Fibroblast of villous mesenchyme (primary cell): ENCODE measurements at regions not wholly inside any gene's neighbourhood (a gene's known extent, or its start where the extent isn't known, plus 50 kb on each side); places are given as distances from the start of the nearest gene placed in this dataset.

ENCODE experiments used
- DNase-seq: peaks from one replicate; pipeline ENCODE4 v3.0.0-alpha.2; 2010; ENCODE audit warnings: low read depth
- H3K4me3 ChIP-seq: 2 replicates; pipeline ENCODE4 v1.5.1; 2011; ENCODE audit warnings: low read depth, mild to moderate bottlenecking, low read length
- TF ChIP-seq, protein P1 (sequence below): IDR thresholded peaks from 2 replicates; pipeline ENCODE4 v1.5.1; 2012; ENCODE audit warnings: low read depth, mild to moderate bottlenecking, low read length; ENCODE audit not compliant: insufficient read depth

GRCh38 chr18:43382641-43383403 lies 105.5 kb upstream of the SYT4 start:
- TF ChIP-seq, protein P1, sequence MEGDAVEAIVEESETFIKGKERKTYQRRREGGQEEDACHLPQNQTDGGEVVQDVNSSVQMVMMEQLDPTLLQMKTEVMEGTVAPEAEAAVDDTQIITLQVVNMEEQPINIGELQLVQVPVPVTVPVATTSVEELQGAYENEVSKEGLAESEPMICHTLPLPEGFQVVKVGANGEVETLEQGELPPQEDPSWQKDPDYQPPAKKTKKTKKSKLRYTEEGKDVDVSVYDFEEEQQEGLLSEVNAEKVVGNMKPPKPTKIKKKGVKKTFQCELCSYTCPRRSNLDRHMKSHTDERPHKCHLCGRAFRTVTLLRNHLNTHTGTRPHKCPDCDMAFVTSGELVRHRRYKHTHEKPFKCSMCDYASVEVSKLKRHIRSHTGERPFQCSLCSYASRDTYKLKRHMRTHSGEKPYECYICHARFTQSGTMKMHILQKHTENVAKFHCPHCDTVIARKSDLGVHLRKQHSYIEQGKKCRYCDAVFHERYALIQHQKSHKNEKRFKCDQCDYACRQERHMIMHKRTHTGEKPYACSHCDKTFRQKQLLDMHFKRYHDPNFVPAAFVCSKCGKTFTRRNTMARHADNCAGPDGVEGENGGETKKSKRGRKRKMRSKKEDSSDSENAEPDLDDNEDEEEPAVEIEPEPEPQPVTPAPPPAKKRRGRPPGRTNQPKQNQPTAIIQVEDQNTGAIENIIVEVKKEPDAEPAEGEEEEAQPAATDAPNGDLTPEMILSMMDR: no peak
- DNase-seq: no peak
- H3K4me3 ChIP-seq: no peak overlapping the region

GRCh38 chr18:43389163-43389562 lies 111.9 kb upstream of the SYT4 start:
- no peak overlapping the region for H3K4me3 ChIP-seq
- no peak for DNase-seq
- TF ChIP-seq, protein P1: no peak

DNA sequence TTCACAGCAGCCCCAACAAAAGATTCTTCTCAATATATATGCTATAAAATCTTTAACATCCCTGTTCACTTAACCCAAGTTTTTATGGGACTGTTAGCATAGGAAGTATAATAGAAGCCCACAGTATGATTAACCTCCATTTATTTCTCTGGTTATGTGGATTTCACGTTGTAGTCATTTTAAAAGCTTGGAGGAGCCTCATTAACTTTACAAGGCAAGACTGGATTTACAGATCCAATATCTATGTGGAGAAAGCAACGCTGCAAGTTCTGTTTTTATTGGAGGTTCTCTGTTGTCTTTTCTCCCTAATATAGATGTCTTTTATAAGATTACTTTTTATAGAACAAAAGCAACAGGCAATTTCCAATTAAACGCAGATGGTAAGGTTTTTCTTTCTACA lies 114.9 kb upstream of the SYT4 start:
- TF ChIP-seq, protein P1: no peak
- DNase-seq: no peak
- H3K4me3 ChIP-seq: no peak overlapping the region

GRCh38 chr18:43393174-43393573 lies 115.9 kb upstream of the SYT4 start:
- TF ChIP-seq, protein P1: no peak
- no peak for DNase-seq
- H3K4me3 ChIP-seq: no peak overlapping the region

GRCh38 chr18:43396266-43396665 lies 119.0 kb upstream of the SYT4 start:
- no peak overlapping the region for H3K4me3 ChIP-seq
- TF ChIP-seq, protein P1: peak; percentile 35
- peak; percentile 12 for DNase-seq

DNA sequence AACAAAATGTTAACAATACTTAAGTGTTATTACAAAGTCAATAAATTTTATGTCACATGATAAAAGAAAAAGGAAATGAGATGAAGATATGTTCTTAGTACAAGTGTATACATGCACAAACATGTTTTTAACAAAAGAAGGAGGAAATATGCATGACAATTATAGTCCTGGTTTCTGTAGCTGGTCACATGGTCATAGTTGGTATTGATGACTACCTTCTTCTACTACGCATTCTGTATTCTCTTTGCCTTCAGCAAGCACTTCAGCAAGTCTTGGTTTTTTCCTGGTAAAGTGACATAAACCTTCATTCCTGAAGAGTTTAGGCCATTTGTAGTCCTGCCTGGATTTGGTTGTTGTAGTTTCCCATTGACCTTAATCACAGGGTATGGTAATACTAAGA lies 121.3 kb upstream of the SYT4 start:
- no peak overlapping the region for H3K4me3 ChIP-seq
- TF ChIP-seq, protein P1: no peak
- no peak for DNase-seq

DNA sequence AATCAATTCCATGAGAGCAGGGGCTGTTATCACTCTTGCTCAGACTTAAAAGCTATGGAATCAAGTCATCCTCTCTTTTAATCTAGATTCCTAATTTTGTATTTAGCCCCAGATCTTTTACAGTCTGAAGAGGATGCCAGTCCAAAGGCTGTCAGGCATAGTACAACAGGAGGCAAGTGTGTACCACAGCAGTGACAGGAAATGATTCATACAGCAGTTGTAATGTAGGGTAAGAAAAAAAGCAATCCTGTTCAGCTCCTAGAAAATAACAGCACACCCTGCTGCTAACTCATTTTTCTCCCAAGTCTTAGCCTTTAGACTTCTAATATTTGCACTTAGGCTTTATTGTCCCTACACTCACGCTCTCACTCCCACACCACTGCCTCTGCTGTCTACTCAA lies 127.8 kb upstream of the SYT4 start:
- TF ChIP-seq, protein P1: no peak
- H3K4me3 ChIP-seq: no peak overlapping the region
- no peak for DNase-seq
